Type B pancreatic cell (in vitro differentiated cells): ENCODE measurements at regions not wholly inside any gene's neighbourhood (a gene's known extent, or its start where the extent isn't known, plus 50 kb on each side); places are given as distances from the start of the nearest gene placed in this dataset.

Source experiments
- DNase-seq: peaks from one replicate; pipeline ENCODE4 v3.0.0; 2021; ENCODE audit warnings: mixed read lengths; ENCODE audit not compliant: unreplicated experiment; ENCODE audit errors: extremely low spot score
- H3K27ac Mint-ChIP-seq: 2 replicates; pipeline ENCODE4 v1.8.0; 2021; ENCODE audit warnings: mild to moderate bottlenecking, mixed read lengths
- H3K27me3 Mint-ChIP-seq: 2 replicates; pipeline ENCODE4 v1.8.0; 2021; ENCODE audit warnings: mixed read lengths
- H3K36me3 Mint-ChIP-seq: 2 replicates; pipeline ENCODE4 v1.8.0; 2021; ENCODE audit warnings: mixed read lengths
- H3K4me1 Mint-ChIP-seq: one replicate; pipeline ENCODE4 v1.8.0; 2021; ENCODE audit warnings: mixed read lengths; ENCODE audit not compliant: unreplicated experiment
- H3K4me3 Mint-ChIP-seq: 2 replicates; pipeline ENCODE4 v1.8.0; 2021; ENCODE audit warnings: mild to moderate bottlenecking, mixed read lengths
- H3K9me3 Mint-ChIP-seq: 2 replicates; pipeline ENCODE4 v1.8.0; 2021; ENCODE audit warnings: mixed read lengths
- TF ChIP-seq, protein P1 (sequence below): fragments of 200-600 bp; sonication (generic); conservative IDR thresholded peaks from 2 replicates; pipeline ENCODE4 v1.5.0; 2021; ENCODE audit warnings: antibody characterized with exemption, mild to moderate bottlenecking

DNA sequence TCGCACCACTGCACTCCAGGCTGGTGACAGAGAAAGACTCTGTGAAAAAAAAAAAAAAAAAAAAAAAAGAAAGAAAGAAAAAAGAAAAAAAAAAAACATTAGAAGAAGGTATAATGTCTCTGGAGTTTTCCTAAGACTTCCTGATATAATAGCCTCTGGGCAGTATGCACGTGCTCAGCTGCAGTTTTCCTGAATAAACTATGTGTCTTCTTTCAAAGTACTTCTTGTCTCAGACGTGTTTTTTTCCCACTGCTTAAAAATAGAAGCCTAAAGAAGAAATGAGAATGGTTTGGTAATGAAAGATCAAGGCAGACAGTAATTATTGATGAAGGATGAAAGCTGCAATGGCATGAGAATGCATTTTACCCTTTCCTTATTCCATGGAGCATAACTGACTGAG is 148.1 kb upstream of the TRPC7 start:
- no peak for DNase-seq
- no peaks in the 10 kb centered on the region for H3K36me3 Mint-ChIP-seq
- TF ChIP-seq, protein P1, sequence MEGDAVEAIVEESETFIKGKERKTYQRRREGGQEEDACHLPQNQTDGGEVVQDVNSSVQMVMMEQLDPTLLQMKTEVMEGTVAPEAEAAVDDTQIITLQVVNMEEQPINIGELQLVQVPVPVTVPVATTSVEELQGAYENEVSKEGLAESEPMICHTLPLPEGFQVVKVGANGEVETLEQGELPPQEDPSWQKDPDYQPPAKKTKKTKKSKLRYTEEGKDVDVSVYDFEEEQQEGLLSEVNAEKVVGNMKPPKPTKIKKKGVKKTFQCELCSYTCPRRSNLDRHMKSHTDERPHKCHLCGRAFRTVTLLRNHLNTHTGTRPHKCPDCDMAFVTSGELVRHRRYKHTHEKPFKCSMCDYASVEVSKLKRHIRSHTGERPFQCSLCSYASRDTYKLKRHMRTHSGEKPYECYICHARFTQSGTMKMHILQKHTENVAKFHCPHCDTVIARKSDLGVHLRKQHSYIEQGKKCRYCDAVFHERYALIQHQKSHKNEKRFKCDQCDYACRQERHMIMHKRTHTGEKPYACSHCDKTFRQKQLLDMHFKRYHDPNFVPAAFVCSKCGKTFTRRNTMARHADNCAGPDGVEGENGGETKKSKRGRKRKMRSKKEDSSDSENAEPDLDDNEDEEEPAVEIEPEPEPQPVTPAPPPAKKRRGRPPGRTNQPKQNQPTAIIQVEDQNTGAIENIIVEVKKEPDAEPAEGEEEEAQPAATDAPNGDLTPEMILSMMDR, result no peak
- H3K27ac Mint-ChIP-seq, result no peak overlapping the region
- no peaks in the 10 kb centered on the region for H3K4me1 Mint-ChIP-seq
- H3K4me3 Mint-ChIP-seq, result no peak overlapping the region
- H3K27me3 Mint-ChIP-seq, result peaks cover 13% of the 10 kb centered on the region
- no peaks in the 10 kb centered on the region for H3K9me3 Mint-ChIP-seq

DNA sequence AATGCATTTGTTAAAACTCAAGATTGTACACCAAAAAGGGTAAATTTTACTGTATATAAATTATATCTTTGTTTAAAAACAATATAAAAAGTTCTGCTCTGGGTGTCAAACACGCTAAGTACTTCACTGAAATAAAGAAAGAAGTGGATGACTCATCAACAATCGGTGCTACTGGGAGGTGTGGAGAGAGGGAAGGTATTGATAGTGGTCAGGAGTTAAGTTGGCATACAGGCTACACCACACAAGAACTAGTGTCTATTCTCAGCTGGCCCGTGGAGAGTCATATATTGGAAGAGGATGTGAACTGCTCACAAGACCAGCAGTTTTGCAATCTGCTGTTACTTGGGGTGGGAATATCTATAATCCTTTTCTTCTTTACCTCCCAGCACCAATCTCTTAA is 145.7 kb upstream of the TRPC7 start:
- H3K4me3 Mint-ChIP-seq, result no peak overlapping the region
- TF ChIP-seq, protein P1, result no peak
- DNase-seq, result no peak
- H3K9me3 Mint-ChIP-seq, result no peaks in the 10 kb centered on the region
- H3K27me3 Mint-ChIP-seq, result peaks cover under 1% of the 10 kb centered on the region
- no peak overlapping the region for H3K27ac Mint-ChIP-seq
- H3K4me1 Mint-ChIP-seq, result no peaks in the 10 kb centered on the region
- no peaks in the 10 kb centered on the region for H3K36me3 Mint-ChIP-seq

DNA sequence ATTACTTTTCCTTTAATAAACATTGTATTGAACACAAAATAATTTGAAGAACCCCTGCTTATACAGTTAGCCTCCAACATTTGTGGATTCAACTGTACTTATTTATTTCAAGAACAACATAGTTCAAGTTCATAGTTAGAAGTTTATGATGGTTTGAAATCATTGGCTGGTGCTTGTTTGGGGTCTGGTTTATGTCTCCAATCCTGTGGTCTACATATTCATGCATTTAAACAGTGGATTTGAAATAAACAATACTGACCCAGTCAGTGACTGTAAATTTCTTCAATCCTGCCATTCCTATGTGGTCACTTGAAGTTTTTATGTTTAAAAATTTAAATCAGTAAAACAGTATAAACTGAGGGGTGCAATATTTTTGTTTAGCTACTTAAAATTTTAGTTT is 145.1 kb upstream of the TRPC7 start:
- no peak for DNase-seq
- Mint-ChIP-seq H3K36me3 (no peaks in the 10 kb centered on the region), H3K4me1 (no peaks in the 10 kb centered on the region), H3K9me3 (no peaks in the 10 kb centered on the region), H3K4me3 (no peak overlapping the region), H3K27me3 (no peaks in the 10 kb centered on the region), H3K27ac (no peak overlapping the region)
- TF ChIP-seq, protein P1, result no peak

DNA sequence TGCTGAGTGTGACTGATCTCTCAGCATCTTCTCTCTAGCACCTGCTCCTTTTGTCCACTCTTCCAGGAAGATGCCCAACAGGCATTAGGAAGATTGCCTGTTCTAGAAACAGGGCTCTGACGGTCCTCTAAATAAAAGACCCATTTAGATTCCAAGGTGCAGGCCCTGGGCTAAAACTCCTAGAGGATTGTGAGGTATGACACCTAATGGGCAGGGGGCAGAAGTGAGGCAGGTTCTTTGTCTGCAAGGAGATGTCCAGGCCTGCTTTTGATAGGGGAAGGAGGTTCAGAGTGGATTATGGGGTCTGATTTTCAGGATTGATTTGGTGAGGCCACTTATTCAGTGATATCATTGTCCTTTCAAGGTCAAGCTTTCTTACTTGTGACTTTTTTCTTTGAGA is 140.8 kb upstream of the TRPC7 start:
- Mint-ChIP-seq H3K9me3 (no peaks in the 10 kb centered on the region), H3K4me3 (no peak overlapping the region), H3K27me3 (no peaks in the 10 kb centered on the region), H3K27ac (no peak overlapping the region), H3K36me3 (no peaks in the 10 kb centered on the region), H3K4me1 (no peaks in the 10 kb centered on the region)
- TF ChIP-seq, protein P1, result no peak
- DNase-seq, result no peak

DNA sequence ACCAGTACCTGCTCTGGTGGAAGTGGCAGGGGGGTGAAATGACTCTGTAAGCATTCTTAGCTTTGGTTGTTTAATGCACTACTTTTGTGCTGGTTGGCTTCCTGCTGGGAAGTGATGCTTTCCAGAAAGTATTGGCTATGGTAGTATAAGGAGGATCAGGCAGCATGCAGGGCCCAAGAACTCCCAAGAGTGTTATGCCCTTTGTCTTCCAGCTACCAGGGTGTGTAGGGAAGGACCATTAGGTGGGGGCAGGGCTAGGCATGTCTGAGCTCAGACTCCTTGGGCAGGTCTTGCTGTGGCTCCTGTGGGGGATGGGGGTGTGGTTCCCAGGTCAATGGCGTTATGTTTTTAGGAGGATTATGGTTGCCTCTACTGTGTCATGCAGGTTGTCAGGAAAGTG is 135.8 kb upstream of the TRPC7 start:
- Mint-ChIP-seq H3K27me3 (no peaks in the 10 kb centered on the region), H3K27ac (no peak overlapping the region), H3K9me3 (peaks cover 5% of the 10 kb centered on the region), H3K4me1 (no peaks in the 10 kb centered on the region), H3K4me3 (no peak overlapping the region), H3K36me3 (no peaks in the 10 kb centered on the region)
- no peak for DNase-seq
- TF ChIP-seq, protein P1, result no peak

DNA sequence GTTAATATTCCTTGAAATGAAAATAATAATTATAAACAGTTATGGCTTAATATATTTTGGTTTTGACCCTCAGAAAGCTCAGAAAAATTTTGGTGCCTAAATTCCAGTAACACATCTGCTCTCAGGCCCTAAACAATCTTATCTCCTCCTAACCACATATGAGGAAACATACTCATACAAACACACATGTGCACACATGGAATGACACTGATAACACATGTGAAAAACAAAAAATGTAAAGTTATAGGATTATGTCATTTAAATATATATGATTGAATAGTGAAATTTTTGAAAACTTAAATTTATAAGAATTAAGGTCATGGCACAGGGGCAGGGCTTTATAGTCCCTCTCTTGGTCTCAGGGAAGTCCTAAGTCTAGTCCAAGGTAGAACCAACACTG is 127.2 kb upstream of the TRPC7 start:
- no peaks in the 10 kb centered on the region for H3K9me3 Mint-ChIP-seq
- no peak overlapping the region for H3K27ac Mint-ChIP-seq
- no peak overlapping the region for H3K4me3 Mint-ChIP-seq
- TF ChIP-seq, protein P1, result no peak
- no peaks in the 10 kb centered on the region for H3K36me3 Mint-ChIP-seq
- no peak for DNase-seq
- H3K27me3 Mint-ChIP-seq, result no peaks in the 10 kb centered on the region
- H3K4me1 Mint-ChIP-seq, result no peaks in the 10 kb centered on the region
